RWPE1 (cell line): ENCODE measurements at regions not wholly inside any gene's neighbourhood (a gene's known extent, or its start where the extent isn't known, plus 50 kb on each side); places are given as distances from the start of the nearest gene placed in this dataset.

ENCODE experiments used
- CTCF ChIA-PET: fragments of 350-600 bp; sonication (Branson Sonifier 250); formaldehyde crosslinking; extraction: SDS; loops from one replicate; lab custom pipeline; 2021; lab: Yijun Ruan, JAX
- POLR2A ChIA-PET: fragments of 400-600 bp; formaldehyde crosslinking; extraction: SDS; loops from one replicate; lab custom pipeline; 2020; ENCODE audit warnings: antibody characterized with exemption; ENCODE audit not compliant: low non-redundant PET; lab: Yijun Ruan, JAX
- DNase-seq: peaks from one replicate; pipeline ENCODE4 v3.0.0; 2012; ENCODE audit warnings: low spot score
- H3K27ac ChIP-seq: fragments of 450-650 bp; 2 replicates; pipeline ENCODE4 v1.5.1; 2017
- CTCF ChIP-seq: fragments of 450-650 bp; conservative IDR thresholded peaks from 2 replicates; pipeline ENCODE4 v1.5.1; 2017; ENCODE audit warnings: low read depth, mild to moderate bottlenecking

GRCh38 chr2:41784496-41784895 lies 263.3 kb upstream of the PKDCC start:
- CTCF ChIA-PET, result no interaction called here
- POLR2A ChIA-PET, result no interaction called here

GRCh38 chr2:41785251-41786022 lies 262.4 kb upstream of the PKDCC start:
- DNase-seq, result no peak
- ChIA-PET CTCF (no interaction called here), POLR2A (no interaction called here)
- no peak for TF ChIP-seq CTCF
- H3K27ac ChIP-seq, result no peak overlapping the region

More at GRCh38 chr2:41784496-41784895, 263.3 kb upstream of the PKDCC start:
- no peak overlapping the region for H3K27ac ChIP-seq
- DNase-seq, result no peak
- TF ChIP-seq CTCF, result no peak

GRCh38 chr2:41791523-41791922 lies 256.3 kb upstream of the PKDCC start:
- peak; percentile 34 for DNase-seq
- H3K27ac ChIP-seq, result no peak overlapping the region
- ChIA-PET CTCF (no interaction called here), POLR2A (no interaction called here)
- no peak for TF ChIP-seq CTCF

GRCh38 chr2:41803361-41803760 lies 244.5 kb upstream of the PKDCC start:
- no peak for DNase-seq
- no peak for TF ChIP-seq CTCF
- ChIA-PET POLR2A (no interaction called here), CTCF (no interaction called here)
- no peak overlapping the region for H3K27ac ChIP-seq

- ChIA-PET CTCF (interaction anchor here (0.6 kb wide), 1 partner anchor 49 kb away, joined by 3 read pairs; no protein-coding TSS in a partner anchor), POLR2A (no interaction called here)
- TF ChIP-seq CTCF, result no peak
- DNase-seq, result no peak
- H3K27ac ChIP-seq, result no peak overlapping the region
Observed at GRCh38 chr2:41806286-41806685, 241.5 kb upstream of the PKDCC start.

- DNase-seq, result no peak
- CTCF ChIA-PET, result no interaction called here
- POLR2A ChIA-PET, result no interaction called here
- no peak overlapping the region for H3K27ac ChIP-seq
- TF ChIP-seq CTCF, result no peak
Observed at GRCh38 chr2:41821167-41821566, 226.7 kb upstream of the PKDCC start.
